Fibroblast of the aortic adventitia (primary cell): ENCODE measurements at regions not wholly inside any gene's neighbourhood (a gene's known extent, or its start where the extent isn't known, plus 50 kb on each side); places are given as distances from the start of the nearest gene placed in this dataset.

Source experiments
- DNase-seq: peaks from one replicate; pipeline ENCODE4 v3.0.0-alpha.2; 2010; ENCODE audit warnings: low read depth
- H3K4me3 ChIP-seq: 2 replicates; pipeline ENCODE4 v1.5.1; 2011; ENCODE audit warnings: low read depth, mild to moderate bottlenecking, control low read depth, low read length, moderate library complexity
- CTCF ChIP-seq: IDR thresholded peaks from 2 replicates; pipeline ENCODE4 v1.5.1; 2011; ENCODE audit warnings: mild to moderate bottlenecking, low read length, control low read depth, inconsistent platforms; ENCODE audit not compliant: insufficient read depth

- no peak overlapping the region for H3K4me3 ChIP-seq
- DNase-seq = no peak
- TF ChIP-seq CTCF = no peak
Measured at GRCh38 chr14:97888331-97888730, 1091.1 kb downstream of the VRK1 start.

- no peak for TF ChIP-seq CTCF
Measured at GRCh38 chr14:97891515-97891914, 1094.3 kb downstream of the VRK1 start.

GRCh38 chr14:97894552-97894951, 1097.4 kb downstream of the VRK1 start:
- H3K4me3 ChIP-seq = no peak overlapping the region
- DNase-seq = no peak
- TF ChIP-seq CTCF = no peak

More at GRCh38 chr14:97891515-97891914, 1094.3 kb downstream of the VRK1 start:
- DNase-seq = no peak
- H3K4me3 ChIP-seq = no peak overlapping the region

GRCh38 chr14:97900196-97900854, 1103.1 kb downstream of the VRK1 start:
- no peak for TF ChIP-seq CTCF
- no peak for DNase-seq
- no peak overlapping the region for H3K4me3 ChIP-seq

GRCh38 chr14:97902630-97903029, 1105.4 kb downstream of the VRK1 start:
- no peak for DNase-seq
- TF ChIP-seq CTCF = no peak
- H3K4me3 ChIP-seq = no peak overlapping the region

DNA sequence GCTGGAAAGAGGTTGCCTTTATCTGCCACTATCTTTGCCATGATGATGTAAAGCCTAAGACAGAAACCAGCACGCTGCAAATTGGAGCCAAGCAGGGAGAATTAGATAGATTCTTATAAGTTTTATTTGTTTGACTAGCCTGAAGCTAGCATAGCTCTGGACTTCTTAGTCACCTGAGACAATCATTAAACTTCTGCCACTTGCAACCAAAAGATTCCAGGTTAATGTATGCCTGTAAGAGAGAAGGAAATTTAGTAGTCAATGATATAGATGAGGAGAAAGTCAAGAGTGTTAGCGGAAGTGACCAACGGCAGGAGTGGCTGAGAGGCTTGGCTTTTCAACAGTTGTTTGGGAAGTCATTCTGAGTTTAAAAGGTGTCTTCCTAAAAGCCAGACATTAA, 1106.6 kb downstream of the VRK1 start:
- no peak for DNase-seq
- no peak overlapping the region for H3K4me3 ChIP-seq
- TF ChIP-seq CTCF = no peak

- TF ChIP-seq CTCF = no peak
- no peak for DNase-seq
- H3K4me3 ChIP-seq = no peak overlapping the region
Measured at GRCh38 chr14:97912217-97912616, 1115.0 kb downstream of the VRK1 start.
